H1 (cell line): ENCODE measurements at regions not wholly inside any gene's neighbourhood (a gene's known extent, or its start where the extent isn't known, plus 50 kb on each side); places are given as distances from the start of the nearest gene placed in this dataset.

Experiments
- CTCF ChIA-PET: fragments of 300-600 bp; sonication (Branson Sonifier 250); formaldehyde crosslinking; loops from one replicate; lab custom pipeline; 2021; ENCODE audit not compliant: partially characterized antibody; lab: Charles Lee
- POLR2A ChIA-PET: fragments of 300-600 bp; sonication (Branson Sonifier 250); formaldehyde crosslinking; loops from one replicate; lab custom pipeline; 2021; ENCODE audit warnings: inconsistent platforms; ENCODE audit not compliant: partially characterized antibody; lab: Charles Lee
- DNase-seq, 2 experiments: peaks; one replicate each; pipeline versions ENCODE4 v3.0.0 to v3.0.0-alpha.2; 2010 to 2022; ENCODE audit warnings: low spot score in 2 of 2, low read depth in 1 of 2, mixed read lengths in 1 of 2
- FAIRE-seq: peaks from 2 replicates; lab custom pipeline; 2011; peaks lifted over from hg19 to GRCh38; lab: Jason Lieb, UNC
- H2AFZ ChIP-seq: 2 replicates; pipeline ENCODE4 v1.8.1; 2012; ENCODE audit warnings: low read length, inconsistent platforms
- H2AK5ac ChIP-seq: 2 replicates; pipeline ENCODE4 v1.6.1; 2013; ENCODE audit warnings: low read depth, low read length
- H2BK120ac ChIP-seq: replicated peaks from 2 replicates; pipeline ENCODE3; 2013; ENCODE audit warnings: low read depth, low read length, inconsistent platforms
- H2BK12ac ChIP-seq: 2 replicates; pipeline ENCODE4 v1.6.1; 2013; ENCODE audit warnings: low read depth, low read length
- H2BK15ac ChIP-seq: 2 replicates; pipeline ENCODE4 v1.6.1; 2013; ENCODE audit warnings: low read length
- H2BK20ac ChIP-seq: 2 replicates; pipeline ENCODE4 v1.6.1; 2013; ENCODE audit warnings: low read length
- H2BK5ac ChIP-seq: 2 replicates; pipeline ENCODE4 v1.6.1; 2013; ENCODE audit warnings: low read depth, low read length
- H3K14ac ChIP-seq: 2 replicates; pipeline ENCODE4 v1.6.1; 2013; ENCODE audit warnings: inconsistent platforms; ENCODE audit not compliant: insufficient read length
- H3K18ac ChIP-seq: 2 replicates; pipeline ENCODE4 v1.6.1; 2013; ENCODE audit warnings: low read length; ENCODE audit errors: extremely low read depth
- H3K23ac ChIP-seq: 2 replicates; pipeline ENCODE4 v1.6.1; 2013; ENCODE audit warnings: inconsistent platforms; ENCODE audit not compliant: insufficient read length
- H3K23me2 ChIP-seq: 2 replicates; pipeline ENCODE4 v1.6.1; 2013; ENCODE audit warnings: low read depth, low read length
- H3K27ac ChIP-seq: 2 replicates; pipeline ENCODE4 v1.6.1; 2011; ENCODE audit warnings: low read depth, low read length, inconsistent platforms
- H3K27me3 ChIP-seq, 4 experiments: replicated peaks in 1 of 4; 1 replicate in 1 of 4; 2 replicates in 3 of 4; pipeline versions ENCODE4 v1.6.1 to v1.8.1; 2011 to 2013; ENCODE audit warnings: low read length in 3 of 4, mild to moderate bottlenecking in 3 of 4, inconsistent platforms in 2 of 4, mixed read lengths in 2 of 4, moderate library complexity in 1 of 4; ENCODE audit not compliant: control insufficient read depth in 3 of 4, insufficient read depth in 3 of 4; ENCODE audit errors: extremely low read depth in 1 of 4
- H3K36me3 ChIP-seq, 4 experiments: 2 replicates each; pipeline versions ENCODE4 v1.6.1 to v1.8.1; 2011 to 2013; ENCODE audit warnings: mild to moderate bottlenecking in 4 of 4, low read length in 3 of 4, moderate library complexity in 2 of 4, control low read depth in 1 of 4, inconsistent platforms in 1 of 4; ENCODE audit not compliant: insufficient read depth in 4 of 4, control insufficient read depth in 2 of 4
- H3K4ac ChIP-seq: replicated peaks from 2 replicates; pipeline ENCODE3; 2013; ENCODE audit warnings: low read length, low read depth, mixed read lengths, inconsistent platforms; ENCODE audit not compliant: insufficient read length
- H3K4me1 ChIP-seq, 4 experiments: replicated peaks in 1 of 4; 1 replicate in 1 of 4; 2 replicates in 3 of 4; pipeline versions ENCODE4 v1.6.1 to v1.8.1; 2011 to 2013; ENCODE audit warnings: low read length in 3 of 4, inconsistent platforms in 2 of 4, mixed read lengths in 1 of 4; ENCODE audit not compliant: insufficient read depth in 4 of 4, control insufficient read depth in 3 of 4
- H3K4me2 ChIP-seq, 2 experiments: 2 replicates each; pipeline versions ENCODE4 v1.6.1 to v1.8.1; 2011 to 2013; ENCODE audit warnings: low read depth in 2 of 2, low read length in 2 of 2, control low read depth in 1 of 2, inconsistent platforms in 1 of 2, mild to moderate bottlenecking in 1 of 2; ENCODE audit not compliant: insufficient read depth in 1 of 2
- H3K4me3 ChIP-seq, 4 experiments: fragments of 200-600, 300-600 bp in 1 of 4; sonication (generic), shearing (Covaris generic), sonication (Bioruptor Twin) in 1 of 4; 2 replicates each; pipeline versions ENCODE4 v1.5.1 to v1.8.1; 2011 to 2016; ENCODE audit warnings: low read length in 4 of 4, low read depth in 3 of 4, control low read depth in 2 of 4, inconsistent platforms in 2 of 4, mild to moderate bottlenecking in 2 of 4, mixed read lengths in 1 of 4, moderate library complexity in 1 of 4; ENCODE audit not compliant: insufficient read depth in 2 of 4; ENCODE audit errors: extremely low read depth in 1 of 4
- H3K56ac ChIP-seq: replicated peaks from 2 replicates; pipeline ENCODE3; 2013; ENCODE audit warnings: low read depth, mild to moderate bottlenecking, mixed read lengths, low read length, inconsistent platforms; ENCODE audit not compliant: insufficient read length
- H3K79me1 ChIP-seq: 2 replicates; pipeline ENCODE4 v1.6.1; 2013; ENCODE audit warnings: low read depth, low read length, control low read depth
- H3K79me2 ChIP-seq, 2 experiments: 2 replicates each; pipeline versions ENCODE4 v1.6.1 to v1.8.1; 2012 to 2013; ENCODE audit warnings: low read length in 2 of 2, mild to moderate bottlenecking in 2 of 2, inconsistent platforms in 1 of 2; ENCODE audit not compliant: insufficient read depth in 2 of 2, control insufficient read depth in 1 of 2
- H3K9ac ChIP-seq, 4 experiments: replicated peaks in 1 of 4; 1 replicate in 1 of 4; 2 replicates in 3 of 4; pipeline versions ENCODE4 v1.6.1 to v1.8.1; 2011 to 2013; ENCODE audit warnings: low read depth in 3 of 4, low read length in 3 of 4, control low read depth in 2 of 4, mild to moderate bottlenecking in 2 of 4, moderate library complexity in 2 of 4, inconsistent platforms in 1 of 4; ENCODE audit errors: extremely low read depth in 1 of 4
- H3K9me3 ChIP-seq, 2 experiments: 2 replicates each; pipeline versions ENCODE4 v1.6.1 to v1.8.1; 2012 to 2013; ENCODE audit warnings: mild to moderate bottlenecking in 2 of 2, moderate library complexity in 2 of 2, control low read depth in 1 of 2, inconsistent platforms in 1 of 2, low read depth in 1 of 2, low read length in 1 of 2, mixed read lengths in 1 of 2; ENCODE audit not compliant: insufficient read depth in 2 of 2
- H4K20me1 ChIP-seq, 2 experiments: replicated peaks in 1 of 2; 2 replicates each; pipeline versions ENCODE3 to v1.8.1; 2011 to 2013; ENCODE audit warnings: inconsistent platforms in 2 of 2, low read length in 2 of 2, mild to moderate bottlenecking in 1 of 2; ENCODE audit not compliant: insufficient read depth in 2 of 2, control insufficient read depth in 1 of 2
- H4K5ac ChIP-seq: 2 replicates; pipeline ENCODE4 v1.6.1; 2013; ENCODE audit warnings: low read length, low read depth, mixed read lengths, inconsistent platforms; ENCODE audit not compliant: insufficient read length
- H4K8ac ChIP-seq: 2 replicates; pipeline ENCODE4 v1.8.0; 2013; ENCODE audit warnings: mild to moderate bottlenecking, moderate library complexity, low read length, inconsistent platforms; ENCODE audit not compliant: insufficient read depth; ENCODE audit errors: extremely low read depth
- H4K91ac ChIP-seq: replicated peaks from 2 replicates; pipeline ENCODE3; 2013; ENCODE audit warnings: low read length, mixed read lengths, inconsistent platforms; ENCODE audit not compliant: insufficient read length
- BCL11A ChIP-seq, 2 experiments: IDR thresholded peaks; one replicate each; pipeline ENCODE4 v1.6.1; 2011; ENCODE audit warnings: low read depth in 2 of 2, low read length in 2 of 2, mild to moderate bottlenecking in 2 of 2
- CBX5 ChIP-seq: fragments of 300-800, 300-1000 bp; sonication (generic); IDR thresholded peaks from 2 replicates; pipeline ENCODE4 v1.7.1; 2016; ENCODE audit warnings: antibody characterized with exemption, low read length, low read depth
- CEBPB ChIP-seq: IDR thresholded peaks from 2 replicates; pipeline ENCODE4 v1.6.1; 2012; ENCODE audit warnings: low read depth, low read length
- CREB1 ChIP-seq: IDR thresholded peaks from 2 replicates; pipeline ENCODE4 v1.6.1; 2012; ENCODE audit warnings: inconsistent platforms
- EP300 ChIP-seq, 2 experiments: IDR thresholded peaks; 1 replicate in 1 of 2; 2 replicates in 1 of 2; pipeline ENCODE4 v1.6.1; 2011 to 2012; ENCODE audit warnings: low read depth in 2 of 2, low read length in 2 of 2, mild to moderate bottlenecking in 2 of 2, borderline replicate concordance in 1 of 2, inconsistent platforms in 1 of 2, moderate library complexity in 1 of 2
- JUN ChIP-seq: IDR thresholded peaks from 2 replicates; pipeline ENCODE4 v1.6.1; 2011; ENCODE audit warnings: low read depth, mild to moderate bottlenecking, improper control_type of control experiment, low read length
- MAFK ChIP-seq: IDR thresholded peaks from 2 replicates; pipeline ENCODE4 v1.6.1; 2012; ENCODE audit warnings: low read depth, mild to moderate bottlenecking, improper control_type of control experiment, low read length
- NANOG ChIP-seq: IDR thresholded peaks from 2 replicates; pipeline ENCODE4 v1.6.1; 2011; ENCODE audit warnings: low read length, low read depth, mild to moderate bottlenecking, inconsistent platforms; ENCODE audit not compliant: insufficient read depth, poor library complexity, severe bottlenecking
- SIX5 ChIP-seq: IDR thresholded peaks from 2 replicates; pipeline ENCODE4 v1.6.1; 2011; ENCODE audit warnings: mild to moderate bottlenecking, low read depth, low read length
- SP4 ChIP-seq: IDR thresholded peaks from 2 replicates; pipeline ENCODE4 v1.6.1; 2012; ENCODE audit warnings: low read length, inconsistent platforms
- SUZ12 ChIP-seq: fragments of 200-600 bp; sonication (generic); IDR thresholded peaks from 2 replicates; pipeline ENCODE4 v1.6.1; 2012; ENCODE audit warnings: mild to moderate bottlenecking, inconsistent platforms, low read length, moderate library complexity, mixed read lengths
- TAF1 ChIP-seq: IDR thresholded peaks from 2 replicates; pipeline ENCODE4 v1.6.1; 2011; ENCODE audit warnings: mild to moderate bottlenecking, low read depth, low read length
- TAF7 ChIP-seq: optimal IDR thresholded peaks from 2 replicates; pipeline ENCODE3; 2011; ENCODE audit warnings: low read depth, mild to moderate bottlenecking, inconsistent platforms, low read length, moderate library complexity, borderline replicate concordance
- TCF12 ChIP-seq: IDR thresholded peaks from 2 replicates; pipeline ENCODE4 v1.6.1; 2011; ENCODE audit warnings: low read depth, mild to moderate bottlenecking, low read length
- WGBS, 2 experiments: shearing (Covaris generic) in 1 of 2; methylation state at CpG; one replicate each; pipeline versions ENCODE4 v1.1.6 to v1.1.7; 2013 to 2015; ENCODE audit warnings: low lambda C conversion rate in 2 of 2, mixed read lengths in 2 of 2, inconsistent platforms in 1 of 2, low coverage in 1 of 2, missing lambda C conversion rate in 1 of 2; ENCODE audit not compliant: insufficient replicate concordance in 2 of 2, insufficient coverage in 1 of 2, insufficient read length in 1 of 2; ENCODE audit errors: extremely low coverage in 1 of 2, missing lambda C conversion rate in 1 of 2; 5-methylcytosine and 5-hydroxymethylcytosine counted together
- TF ChIP-seq, protein P1 (sequence below): IDR thresholded peaks from 2 replicates; pipeline ENCODE4 v1.6.1; 2012; ENCODE audit warnings: inconsistent platforms

DNA sequence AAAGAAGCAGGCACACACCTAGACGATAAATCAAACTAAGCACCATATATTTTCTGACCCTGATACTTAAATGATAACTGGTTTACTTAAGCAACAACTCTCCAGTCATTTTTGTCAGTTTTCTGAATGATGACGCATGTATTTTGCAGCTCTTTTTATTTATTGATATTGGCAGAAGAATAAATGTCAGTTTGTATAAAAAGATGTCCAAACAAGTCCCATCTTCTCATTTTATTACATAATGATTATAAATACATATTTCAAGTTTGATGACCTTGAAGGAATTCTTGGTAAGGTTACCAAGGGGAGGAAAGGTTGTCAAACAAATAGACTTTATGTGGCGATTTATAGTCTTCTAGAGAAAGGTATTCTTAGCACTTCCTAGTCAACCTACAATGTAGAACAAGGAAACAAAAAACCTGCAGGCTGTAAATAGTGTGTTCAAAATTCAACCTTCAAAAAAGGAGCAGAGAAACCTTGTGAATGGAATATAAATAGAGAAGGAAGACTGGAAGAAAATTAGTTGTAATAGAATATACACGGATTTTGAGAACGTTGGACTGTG, 190.7 kb downstream of the JRKL start:
- no peak overlapping the region for H2BK20ac ChIP-seq
- H2AK5ac ChIP-seq: no peak overlapping the region
- H4K8ac ChIP-seq: no peak overlapping the region
- H3K79me1 ChIP-seq: no peaks in the 10 kb centered on the region
- H4K20me1 ChIP-seq: no peaks in the 10 kb centered on the region
- no peak overlapping the region for H3K4me3 ChIP-seq
- H4K5ac ChIP-seq: no peak overlapping the region
- no peaks in the 10 kb centered on the region for H3K79me2 ChIP-seq
- H3K18ac ChIP-seq: no peak overlapping the region
- no peaks in the 10 kb centered on the region for H3K27me3 ChIP-seq
- H2BK12ac ChIP-seq: no peak overlapping the region
- no peak for DNase-seq
- no peak overlapping the region for H2BK120ac ChIP-seq
- 95% methylated on average over 5 of the region's 5 CpGs; no CpG with 5 or more reads in 1 of the 2 experiments for WGBS, 2 experiments
- no peaks in the 10 kb centered on the region; a peak in 1 of 7 replicates for H3K4me1 ChIP-seq
- H3K56ac ChIP-seq: no peak overlapping the region
- no peak overlapping the region for H3K9ac ChIP-seq
- H3K9me3 ChIP-seq: no peaks in the 10 kb centered on the region
- ChIA-PET CTCF (no interaction called here), POLR2A (interaction anchor here (0.8 kb wide), 1 partner anchor 61 kb away, joined by 3 read pairs; no protein-coding TSS in a partner anchor)
- H3K27ac ChIP-seq: no peak overlapping the region
- no peaks in the 10 kb centered on the region for H3K36me3 ChIP-seq
- H3K14ac ChIP-seq: no peak overlapping the region
- no peak overlapping the region for H2AFZ ChIP-seq
- H3K4me2 ChIP-seq: no peak overlapping the region
- no peak overlapping the region for H2BK5ac ChIP-seq
- H3K23ac ChIP-seq: no peak overlapping the region
- FAIRE-seq: no peak
- no peak overlapping the region for H2BK15ac ChIP-seq
- H3K23me2 ChIP-seq: no peaks in the 10 kb centered on the region; the same call in 1 of the 2 replicates
- no peak overlapping the region for H4K91ac ChIP-seq
- H3K4ac ChIP-seq: no peak overlapping the region
- TF ChIP-seq TCF12: no peak
- no peak for TF ChIP-seq MAFK
- no peak for TF ChIP-seq CREB1
- TF ChIP-seq SP4: no peak
- TF ChIP-seq, protein P1, sequence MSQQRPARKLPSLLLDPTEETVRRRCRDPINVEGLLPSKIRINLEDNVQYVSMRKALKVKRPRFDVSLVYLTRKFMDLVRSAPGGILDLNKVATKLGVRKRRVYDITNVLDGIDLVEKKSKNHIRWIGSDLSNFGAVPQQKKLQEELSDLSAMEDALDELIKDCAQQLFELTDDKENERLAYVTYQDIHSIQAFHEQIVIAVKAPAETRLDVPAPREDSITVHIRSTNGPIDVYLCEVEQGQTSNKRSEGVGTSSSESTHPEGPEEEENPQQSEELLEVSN: no peak
- no peak for TF ChIP-seq CBX5
- no peak for TF ChIP-seq TAF1
- TF ChIP-seq JUN: no peak
- TF ChIP-seq NANOG: no peak
- TF ChIP-seq SUZ12: no peak
- no peak for TF ChIP-seq EP300 (IDR thresholded peaks at IDR 0.05; ENCODE audit: borderline replicate concordance in 1 of 2, low read depth in 2 of 2, low read length in 2 of 2)
- TF ChIP-seq CEBPB: no peak
- no peak for TF ChIP-seq SIX5
- no peak for TF ChIP-seq BCL11A (IDR thresholded peaks at IDR 0.05; ENCODE audit: low read depth in 2 of 2, low read length in 2 of 2)
- no peak for TF ChIP-seq TAF7
